Loucy (cell line): ENCODE measurements at regions not wholly inside any gene's neighbourhood (a gene's known extent, or its start where the extent isn't known, plus 50 kb on each side); places are given as distances from the start of the nearest gene placed in this dataset.

ENCODE experiments used
- H2AFZ ChIP-seq: fragments of 200-600 bp; sonication (generic); 2 replicates; pipeline ENCODE4 v1.6.0; 2016; ENCODE audit warnings: antibody characterized with exemption, mild to moderate bottlenecking, low read length, moderate library complexity
- H3F3A ChIP-seq: fragments of 200-600 bp; 2 replicates; pipeline ENCODE4 v1.6.0; 2016; ENCODE audit warnings: antibody characterized with exemption, low read depth, mild to moderate bottlenecking
- H3K27me3 ChIP-seq: fragments of 200-600 bp; sonication (generic); 2 replicates; pipeline ENCODE4 v1.6.1; 2014; ENCODE audit warnings: low read length, mild to moderate bottlenecking; ENCODE audit not compliant: insufficient read depth, poor library complexity, severe bottlenecking
- H3K36me3 ChIP-seq: fragments of 200-600 bp; sonication (generic); 2 replicates; pipeline ENCODE4 v1.6.1; 2016; ENCODE audit warnings: low read length; ENCODE audit not compliant: insufficient read depth
- H3K4me1 ChIP-seq: fragments of 200-600 bp; sonication (generic); 2 replicates; pipeline ENCODE4 v1.5.1; 2014; ENCODE audit warnings: low read length, mild to moderate bottlenecking; ENCODE audit not compliant: insufficient read depth, poor library complexity, severe bottlenecking
- H3K4me2 ChIP-seq: fragments of 200-600 bp; sonication (generic); 2 replicates; pipeline ENCODE4 v1.6.0; 2014; ENCODE audit warnings: antibody characterized with exemption, low read length, low read depth, mild to moderate bottlenecking; ENCODE audit not compliant: poor library complexity, severe bottlenecking
- H3K4me3 ChIP-seq: fragments of 200-600 bp; sonication (generic); 2 replicates; pipeline ENCODE4 v1.5.1; 2014; ENCODE audit warnings: low read length, mild to moderate bottlenecking, mixed read lengths; ENCODE audit not compliant: poor library complexity, severe bottlenecking
- H3K79me2 ChIP-seq: fragments of 200-600 bp; sonication (generic); 2 replicates; pipeline ENCODE4 v1.6.1; 2014; ENCODE audit warnings: low read length; ENCODE audit not compliant: insufficient read depth
- H3K9ac ChIP-seq: fragments of 200-600 bp; sonication (generic); 2 replicates; pipeline ENCODE4 v1.6.0; 2014; ENCODE audit warnings: mild to moderate bottlenecking, low read depth, low read length, moderate library complexity; ENCODE audit not compliant: poor library complexity, severe bottlenecking
- H3K9me2 ChIP-seq: fragments of 200-600 bp; sonication (generic); replicated peaks from 2 replicates; pipeline ENCODE4 v1.6.1; 2016; ENCODE audit warnings: low read depth, low read length, mixed read lengths
- H3K9me3 ChIP-seq: fragments of 200-600 bp; sonication (generic); 2 replicates; pipeline ENCODE4 v1.6.1; 2014; ENCODE audit warnings: mild to moderate bottlenecking, antibody characterized with exemption, low read length, low read depth; ENCODE audit not compliant: insufficient read depth
- H4K20me1 ChIP-seq: fragments of 200-600 bp; sonication (generic); 2 replicates; pipeline ENCODE4 v1.6.0; 2014; ENCODE audit warnings: antibody characterized with exemption, low read length, mild to moderate bottlenecking; ENCODE audit not compliant: insufficient read depth, poor library complexity, severe bottlenecking
- EZH2phosphoT487 ChIP-seq: fragments of 200-600 bp; IDR thresholded peaks from 2 replicates; pipeline ENCODE4 v1.6.1; 2018; ENCODE audit warnings: antibody characterized with exemption, mild to moderate bottlenecking, moderate library complexity, borderline replicate concordance
- TF ChIP-seq, protein P1 (sequence below): fragments of 200-600 bp; sonication (generic); conservative IDR thresholded peaks from 2 replicates; pipeline ENCODE4 v1.5.1; 2014; ENCODE audit warnings: mild to moderate bottlenecking, antibody characterized with exemption, low read length

- H3K9me2 ChIP-seq: no peaks in the 10 kb centered on the region
- no peaks in the 10 kb centered on the region for H3K9me3 ChIP-seq
- H3K4me1 ChIP-seq: no peaks in the 10 kb centered on the region
- no peaks in the 10 kb centered on the region for H3K79me2 ChIP-seq
- no peaks in the 10 kb centered on the region for H4K20me1 ChIP-seq
- no peak overlapping the region for H2AFZ ChIP-seq
- no peak overlapping the region for H3K4me2 ChIP-seq
- no peak overlapping the region for H3K9ac ChIP-seq
- no peak overlapping the region for H3K4me3 ChIP-seq
- TF ChIP-seq EZH2phosphoT487: no peak
- TF ChIP-seq, protein P1, sequence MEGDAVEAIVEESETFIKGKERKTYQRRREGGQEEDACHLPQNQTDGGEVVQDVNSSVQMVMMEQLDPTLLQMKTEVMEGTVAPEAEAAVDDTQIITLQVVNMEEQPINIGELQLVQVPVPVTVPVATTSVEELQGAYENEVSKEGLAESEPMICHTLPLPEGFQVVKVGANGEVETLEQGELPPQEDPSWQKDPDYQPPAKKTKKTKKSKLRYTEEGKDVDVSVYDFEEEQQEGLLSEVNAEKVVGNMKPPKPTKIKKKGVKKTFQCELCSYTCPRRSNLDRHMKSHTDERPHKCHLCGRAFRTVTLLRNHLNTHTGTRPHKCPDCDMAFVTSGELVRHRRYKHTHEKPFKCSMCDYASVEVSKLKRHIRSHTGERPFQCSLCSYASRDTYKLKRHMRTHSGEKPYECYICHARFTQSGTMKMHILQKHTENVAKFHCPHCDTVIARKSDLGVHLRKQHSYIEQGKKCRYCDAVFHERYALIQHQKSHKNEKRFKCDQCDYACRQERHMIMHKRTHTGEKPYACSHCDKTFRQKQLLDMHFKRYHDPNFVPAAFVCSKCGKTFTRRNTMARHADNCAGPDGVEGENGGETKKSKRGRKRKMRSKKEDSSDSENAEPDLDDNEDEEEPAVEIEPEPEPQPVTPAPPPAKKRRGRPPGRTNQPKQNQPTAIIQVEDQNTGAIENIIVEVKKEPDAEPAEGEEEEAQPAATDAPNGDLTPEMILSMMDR: no peak
- H3K27me3 ChIP-seq: no peaks in the 10 kb centered on the region
- H3F3A ChIP-seq: no peaks in the 10 kb centered on the region
- H3K36me3 ChIP-seq: no peaks in the 10 kb centered on the region
These were observed 394.6 kb downstream of the ELAVL2 start for GRCh38 chr9:23431459-23431858.

DNA sequence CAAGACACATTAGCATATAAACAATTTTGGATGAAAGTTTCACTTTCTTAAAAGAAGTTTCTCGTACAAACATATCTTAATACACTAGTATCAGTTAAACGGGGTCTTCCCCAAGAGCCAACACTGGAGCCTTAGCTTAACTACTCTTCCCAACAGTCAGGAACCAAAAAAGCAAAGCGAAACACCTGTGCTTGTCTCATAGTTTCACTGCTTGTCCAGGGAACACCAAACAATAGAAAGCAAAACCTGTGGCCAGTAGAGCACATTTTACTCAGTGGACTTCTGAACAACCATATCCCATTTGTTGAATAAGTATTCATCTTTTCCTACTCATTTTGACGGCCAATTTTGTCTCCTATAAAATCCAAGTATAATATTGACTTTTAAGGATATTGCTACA lies 391.4 kb downstream of the ELAVL2 start:
- H3K9me2 ChIP-seq: no peaks in the 10 kb centered on the region
- no peak overlapping the region for H3K4me3 ChIP-seq
- no peak for TF ChIP-seq EZH2phosphoT487
- TF ChIP-seq, protein P1: no peak
- no peaks in the 10 kb centered on the region for H3F3A ChIP-seq
- no peak overlapping the region for H2AFZ ChIP-seq
- no peaks in the 10 kb centered on the region for H4K20me1 ChIP-seq
- H3K4me2 ChIP-seq: no peak overlapping the region
- no peaks in the 10 kb centered on the region for H3K79me2 ChIP-seq
- no peaks in the 10 kb centered on the region for H3K27me3 ChIP-seq
- H3K4me1 ChIP-seq: no peaks in the 10 kb centered on the region
- no peak overlapping the region for H3K9ac ChIP-seq
- H3K36me3 ChIP-seq: no peaks in the 10 kb centered on the region
- no peaks in the 10 kb centered on the region for H3K9me3 ChIP-seq

DNA sequence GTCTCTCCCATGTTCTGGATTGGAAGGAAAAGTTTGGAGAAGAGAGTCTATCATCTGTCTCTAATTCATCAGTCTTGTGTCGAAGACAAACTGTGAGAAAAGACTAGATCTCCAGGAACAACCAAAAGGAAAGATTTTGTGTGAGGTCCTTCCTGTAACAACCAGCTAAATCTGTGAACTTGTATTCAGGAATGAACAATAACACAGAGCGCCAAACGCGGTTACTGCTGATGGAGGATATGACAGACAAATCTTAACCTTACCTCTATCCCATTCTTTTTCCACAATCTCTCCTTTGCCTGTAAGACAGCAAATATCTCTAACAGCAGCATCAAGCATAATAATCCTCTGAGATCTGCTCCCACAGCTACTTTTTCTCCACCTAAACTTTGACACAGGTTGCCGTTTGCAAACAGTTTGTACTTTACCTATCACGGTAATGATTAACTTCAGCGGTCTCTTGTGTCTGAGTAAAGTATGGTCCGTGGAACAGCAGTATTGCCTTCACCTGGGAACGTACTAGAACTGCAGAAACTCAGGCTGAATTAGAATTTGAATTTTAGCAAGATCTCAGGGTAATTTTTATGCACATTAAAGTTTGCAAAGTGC lies 387.6 kb downstream of the ELAVL2 start:
- H3K9ac ChIP-seq: no peak overlapping the region
- no peaks in the 10 kb centered on the region for H3K9me2 ChIP-seq
- H3K4me1 ChIP-seq: no peaks in the 10 kb centered on the region
- no peaks in the 10 kb centered on the region for H3F3A ChIP-seq
- no peaks in the 10 kb centered on the region for H3K79me2 ChIP-seq
- H3K9me3 ChIP-seq: no peaks in the 10 kb centered on the region
- no peak overlapping the region for H3K4me3 ChIP-seq
- H2AFZ ChIP-seq: no peak overlapping the region
- no peak overlapping the region for H3K4me2 ChIP-seq
- TF ChIP-seq EZH2phosphoT487: no peak
- TF ChIP-seq, protein P1: no peak
- no peaks in the 10 kb centered on the region for H3K36me3 ChIP-seq
- H4K20me1 ChIP-seq: no peaks in the 10 kb centered on the region
- no peaks in the 10 kb centered on the region for H3K27me3 ChIP-seq
